GM18505 (cell line): ENCODE measurements at regions not wholly inside any gene's neighbourhood (a gene's known extent, or its start where the extent isn't known, plus 50 kb on each side); places are given as distances from the start of the nearest gene placed in this dataset.

Experiments
- ATAC-seq: cut with Tn5 transposase; IDR thresholded peaks from one replicate; pipeline ENCODE4 v1.9.1; 2021; ENCODE audit not compliant: unreplicated experiment
- POLR2A ChIP-seq: IDR thresholded peaks from 4 replicates; pipeline ENCODE4 v1.6.1; 2011; ENCODE audit warnings: borderline replicate concordance; ENCODE audit not compliant: insufficient read depth, insufficient read length; ENCODE audit errors: extremely low read depth

- TF ChIP-seq POLR2A, result no peak
- ATAC-seq, result no peak
These were observed 373.0 kb downstream of the ZEB2 start for GRCh38 chr2:144146876-144147275.

- ATAC-seq, result no peak
- TF ChIP-seq POLR2A, result no peak
These were observed 373.8 kb downstream of the ZEB2 start for GRCh38 chr2:144146076-144146475.

- no peak for TF ChIP-seq POLR2A
These were observed 376.4 kb downstream of the ZEB2 start for GRCh38 chr2:144143294-144144151.

GRCh38 chr2:144140891-144141290, 379.0 kb downstream of the ZEB2 start:
- TF ChIP-seq POLR2A, result no peak
- ATAC-seq, result no peak

More at GRCh38 chr2:144143294-144144151, 376.4 kb downstream of the ZEB2 start:
- ATAC-seq, result no peak

DNA sequence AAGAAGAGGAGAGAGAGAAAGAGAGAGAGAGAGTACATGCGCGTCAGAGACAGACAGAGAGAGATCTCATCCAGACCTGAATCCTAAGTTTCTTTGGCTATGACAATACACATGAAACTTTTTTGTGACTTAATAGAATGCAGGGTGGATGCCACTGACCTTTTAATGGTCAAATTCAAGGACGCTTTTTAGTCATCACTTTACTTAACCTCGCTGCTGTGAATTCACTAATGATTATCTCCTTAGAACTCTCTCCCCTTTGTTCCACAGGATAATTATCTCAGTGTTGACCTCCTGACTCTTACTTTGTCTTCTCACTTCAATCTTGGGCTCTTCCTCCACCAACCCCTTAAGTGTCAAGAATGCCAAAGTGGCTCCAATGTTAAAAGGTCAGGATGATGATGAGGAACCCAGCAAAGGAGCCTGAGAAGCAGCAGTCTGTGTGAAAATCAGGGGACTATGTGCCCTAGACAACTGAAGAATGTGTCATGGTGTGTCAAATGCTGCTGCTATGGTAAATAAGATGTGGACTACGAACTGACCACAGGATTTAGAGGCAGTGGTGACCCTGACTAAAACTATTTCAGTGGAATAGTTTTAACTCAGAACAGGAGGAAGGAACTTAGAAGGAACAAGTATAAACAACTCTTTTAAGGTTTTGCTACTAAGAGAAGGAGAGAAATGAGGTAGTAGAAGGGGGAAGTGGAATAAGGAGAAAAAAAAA, 382.1 kb downstream of the ZEB2 start:
- TF ChIP-seq POLR2A, result no peak
- no peak for ATAC-seq

GRCh38 chr2:144137272-144137671, 382.6 kb downstream of the ZEB2 start:
- no peak for TF ChIP-seq POLR2A
- no peak for ATAC-seq

- TF ChIP-seq POLR2A, result no peak
These were observed 383.5 kb downstream of the ZEB2 start for GRCh38 chr2:144136297-144137010.

GRCh38 chr2:144133936-144134665, 385.8 kb downstream of the ZEB2 start:
- ATAC-seq, result no peak
- no peak for TF ChIP-seq POLR2A

More at GRCh38 chr2:144136297-144137010, 383.5 kb downstream of the ZEB2 start:
- no peak for ATAC-seq

DNA sequence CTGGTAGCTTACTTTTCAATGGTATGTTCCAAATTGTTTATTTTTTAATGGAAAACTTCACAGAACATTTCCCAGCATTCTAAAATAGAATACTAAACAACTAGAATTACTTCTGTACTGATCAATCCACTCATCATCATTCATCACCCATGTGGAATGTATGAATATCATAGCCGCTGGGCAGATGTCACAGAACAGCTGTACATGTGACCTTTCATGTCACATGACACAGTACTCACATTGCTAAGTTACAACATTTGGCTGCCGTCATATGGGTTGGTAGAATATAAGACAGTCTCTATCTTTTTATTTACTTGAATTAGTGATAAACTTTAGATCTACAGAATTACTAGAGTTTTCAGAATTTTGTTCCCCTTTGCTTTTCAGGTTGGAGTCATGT, 387.6 kb downstream of the ZEB2 start:
- ATAC-seq, result no peak
- TF ChIP-seq POLR2A, result no peak

DNA sequence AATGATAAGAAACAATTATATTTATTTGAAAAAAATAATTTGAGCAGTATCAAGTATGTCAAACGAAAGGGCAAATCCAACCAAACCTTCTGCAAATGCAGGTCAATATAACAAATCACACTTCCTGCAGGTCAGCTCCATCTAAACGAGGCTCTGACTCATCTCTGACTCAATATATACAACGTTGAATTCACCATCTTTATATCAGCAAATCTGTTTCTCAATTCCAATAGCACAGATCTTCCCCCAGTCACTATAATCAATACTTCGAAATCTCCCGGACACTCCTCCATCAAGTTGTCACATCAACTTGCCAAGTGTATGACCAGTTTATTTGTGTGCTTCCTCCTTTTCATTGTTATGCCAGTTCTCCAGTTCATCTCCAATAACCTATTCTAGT, 388.9 kb downstream of the ZEB2 start:
- TF ChIP-seq POLR2A, result no peak
- no peak for ATAC-seq

- no peak for ATAC-seq
- TF ChIP-seq POLR2A, result no peak
These were observed 389.4 kb downstream of the ZEB2 start for GRCh38 chr2:144130551-144130950.

DNA sequence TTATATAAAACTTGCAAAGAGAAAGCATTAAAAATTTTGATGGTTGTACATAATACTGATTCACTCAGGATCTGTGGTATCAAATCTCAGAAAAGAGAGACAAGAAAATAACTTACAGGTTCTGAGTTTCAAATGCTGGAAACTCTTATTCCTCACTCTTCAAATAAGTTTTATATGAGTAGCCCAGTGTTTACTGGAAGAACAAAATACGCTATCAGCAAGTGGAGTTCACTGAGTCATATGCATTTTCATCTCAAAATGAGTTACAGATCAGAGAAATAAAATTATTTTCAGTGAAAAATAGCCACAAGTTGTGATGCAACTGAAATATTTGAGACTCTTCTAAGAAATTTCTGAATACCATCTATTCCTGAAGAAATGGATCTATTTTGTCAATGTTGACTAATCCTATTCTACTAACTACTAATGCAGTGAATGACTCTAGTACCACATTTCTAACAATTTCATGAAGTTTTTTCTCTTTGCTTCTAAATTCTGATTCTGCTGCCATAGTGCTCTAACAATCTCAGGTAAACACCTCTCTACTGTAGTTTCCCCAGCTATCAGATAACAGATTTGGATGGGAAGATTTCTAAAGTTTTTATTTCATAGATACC, 391.7 kb downstream of the ZEB2 start:
- ATAC-seq, result no peak
- no peak for TF ChIP-seq POLR2A
